Mesenchymal stem cell (in vitro differentiated cells and primary cell): ENCODE measurements at regions not wholly inside any gene's neighbourhood (a gene's known extent, or its start where the extent isn't known, plus 50 kb on each side); places are given as distances from the start of the nearest gene placed in this dataset.

Experiments
- DNase-seq: peaks from one replicate; pipeline ENCODE4 v3.0.0-alpha.2; 2013
- H2AFZ ChIP-seq: one replicate; pipeline ENCODE4 v1.6.1; 2013; ENCODE audit warnings: low read depth, mild to moderate bottlenecking, control low read depth, inconsistent platforms, low read length, moderate library complexity
- H2AK5ac ChIP-seq: 2 replicates; pipeline ENCODE4 v1.6.1; 2013; ENCODE audit warnings: low read length, moderate library complexity, mild to moderate bottlenecking, inconsistent platforms; ENCODE audit not compliant: severe bottlenecking
- H2BK120ac ChIP-seq: one replicate; pipeline ENCODE4 v1.6.1; 2013; ENCODE audit warnings: low read depth, mild to moderate bottlenecking, inconsistent platforms, low read length, moderate library complexity
- H2BK12ac ChIP-seq, 2 experiments: one replicate each; pipeline ENCODE4 v1.6.1; 2013; ENCODE audit warnings: inconsistent platforms in 2 of 2, low read length in 2 of 2, mild to moderate bottlenecking in 2 of 2, moderate library complexity in 2 of 2, control low read depth in 1 of 2
- H2BK15ac ChIP-seq: one replicate; pipeline ENCODE4 v1.6.1; 2013; ENCODE audit warnings: mild to moderate bottlenecking, low read depth, inconsistent platforms; ENCODE audit not compliant: poor library complexity, severe bottlenecking
- H2BK5ac ChIP-seq: 2 replicates; pipeline ENCODE4 v1.6.1; 2013; ENCODE audit warnings: low read depth, mild to moderate bottlenecking, low read length, control low read depth, inconsistent platforms; ENCODE audit not compliant: poor library complexity, severe bottlenecking
- H3K14ac ChIP-seq, 2 experiments: one replicate each; pipeline ENCODE4 v1.6.1; 2013; ENCODE audit warnings: inconsistent platforms in 2 of 2, low read length in 2 of 2, control low read depth in 1 of 2, mild to moderate bottlenecking in 1 of 2, moderate library complexity in 1 of 2
- H3K18ac ChIP-seq, 2 experiments: one replicate each; pipeline ENCODE4 v1.6.1; 2013; ENCODE audit warnings: inconsistent platforms in 2 of 2, low read length in 2 of 2, control low read depth in 1 of 2, low read depth in 1 of 2, mild to moderate bottlenecking in 1 of 2
- H3K23ac ChIP-seq, 2 experiments: one replicate each; pipeline ENCODE4 v1.6.1; 2013; ENCODE audit warnings: inconsistent platforms in 2 of 2, low read length in 2 of 2, mild to moderate bottlenecking in 2 of 2, moderate library complexity in 2 of 2, control low read depth in 1 of 2
- H3K27ac ChIP-seq: 2 replicates; pipeline ENCODE4 v1.5.1; 2013; ENCODE audit warnings: mild to moderate bottlenecking, moderate library complexity, low read length, control low read depth, inconsistent platforms; ENCODE audit not compliant: poor library complexity, severe bottlenecking
- H3K27me3 ChIP-seq, 2 experiments: 2 replicates each; pipeline versions ENCODE4 v1.6.1 to v1.7.0; 2013; ENCODE audit warnings: low read length in 2 of 2, mild to moderate bottlenecking in 2 of 2, moderate library complexity in 2 of 2, control low read depth in 1 of 2, inconsistent platforms in 1 of 2; ENCODE audit not compliant: control insufficient read depth in 1 of 2, insufficient read depth in 1 of 2
- H3K36me3 ChIP-seq, 2 experiments: 2 replicates each; pipeline versions ENCODE4 v1.6.1 to v1.7.0; 2013; ENCODE audit warnings: low read length in 2 of 2, control low read depth in 1 of 2, inconsistent platforms in 1 of 2, low read depth in 1 of 2, mild to moderate bottlenecking in 1 of 2; ENCODE audit not compliant: insufficient read depth in 2 of 2, control insufficient read depth in 1 of 2
- H3K4ac ChIP-seq, 2 experiments: one replicate each; pipeline ENCODE4 v1.6.1; 2013; ENCODE audit warnings: inconsistent platforms in 2 of 2, low read length in 2 of 2, mild to moderate bottlenecking in 2 of 2, moderate library complexity in 2 of 2, control low read depth in 1 of 2, low read depth in 1 of 2
- H3K4me1 ChIP-seq: 2 replicates; pipeline ENCODE4 v1.6.1; 2013; ENCODE audit warnings: low read depth, low read length, control low read depth; ENCODE audit not compliant: control insufficient read depth, insufficient read depth
- H3K4me2 ChIP-seq: 2 replicates; pipeline ENCODE4 v1.6.1; 2013; ENCODE audit warnings: low read length, mild to moderate bottlenecking, inconsistent platforms; ENCODE audit not compliant: poor library complexity, severe bottlenecking
- H3K4me3 ChIP-seq, 2 experiments: 2 replicates each; pipeline versions ENCODE4 v1.5.1 to v1.7.0; 2013; ENCODE audit warnings: low read length in 2 of 2, mild to moderate bottlenecking in 2 of 2, control low read depth in 1 of 2, low read depth in 1 of 2; ENCODE audit not compliant: insufficient read depth in 1 of 2
- H3K79me1 ChIP-seq: replicated peaks from 2 replicates; pipeline ENCODE4 v1.6.1; 2013; ENCODE audit warnings: mild to moderate bottlenecking, control low read depth, low read length, inconsistent platforms; ENCODE audit not compliant: poor library complexity, severe bottlenecking
- H3K9ac ChIP-seq: 2 replicates; pipeline ENCODE4 v1.7.0; 2013; ENCODE audit warnings: mild to moderate bottlenecking, low read length, moderate library complexity
- H3K9me3 ChIP-seq: 2 replicates; pipeline ENCODE4 v1.7.0; 2013; ENCODE audit warnings: mild to moderate bottlenecking, low read length; ENCODE audit not compliant: control insufficient read depth
- H4K8ac ChIP-seq: one replicate; pipeline ENCODE4 v1.6.1; 2013; ENCODE audit warnings: inconsistent platforms, mild to moderate bottlenecking, low read length, moderate library complexity
- H4K91ac ChIP-seq: one replicate; pipeline ENCODE4 v1.6.1; 2013; ENCODE audit warnings: mild to moderate bottlenecking, low read length, inconsistent platforms
- WGBS: methylation state at CpG from one replicate; pipeline ENCODE4 v1.1.7; 2013; ENCODE audit warnings: mixed read lengths; 5-methylcytosine and 5-hydroxymethylcytosine counted together

GRCh38 chr12:116481726-116482125 is 77.5 kb upstream of the MAP1LC3B2 start:
- Histone ChIP-seq H3K4me3 (no peak overlapping the region), H3K9me3 (peaks cover under 1% of the 10 kb centered on the region), H3K14ac (no peak overlapping the region), H3K27me3 (peaks cover 10% of the 10 kb centered on the region in 2 experiments), H3K27ac (no peak overlapping the region), H2AK5ac (no peak overlapping the region), H3K36me3 (no peaks in the 10 kb centered on the region), H3K9ac (no peak overlapping the region), H3K4ac (no peak overlapping the region), H3K4me1 (no peaks in the 10 kb centered on the region), H2BK5ac (no peak overlapping the region), H3K18ac (no peak overlapping the region), H2AFZ (no peak overlapping the region), H2BK12ac (no peak overlapping the region), H2BK120ac (no peak overlapping the region), H3K23ac (no peak overlapping the region), H4K8ac (no peak overlapping the region), H2BK15ac (no peak overlapping the region), H3K4me2 (no peak overlapping the region), H4K91ac (no peak overlapping the region), H3K79me1 (no peaks in the 10 kb centered on the region)
- WGBS: 85% methylated on average over 8 of the region's 9 CpGs
- DNase-seq: no peak

- no peak overlapping the region for H3K27ac ChIP-seq
- no peak overlapping the region for H3K4me3 ChIP-seq
- H2AK5ac ChIP-seq: no peak overlapping the region
- H4K8ac ChIP-seq: no peak overlapping the region
- 91% methylated on average over 20 of the region's 20 CpGs for WGBS
- H2BK12ac ChIP-seq: no peak overlapping the region
- H4K91ac ChIP-seq: no peak overlapping the region
- H2BK15ac ChIP-seq: no peak overlapping the region
- peaks cover 3% of the 10 kb centered on the region for H3K9me3 ChIP-seq
- H3K14ac ChIP-seq: no peak overlapping the region
- H2AFZ ChIP-seq: no peak overlapping the region
- H3K4me2 ChIP-seq: no peak overlapping the region
- no peak overlapping the region for H3K18ac ChIP-seq
- DNase-seq: no peak
- H3K27me3 ChIP-seq: peaks cover 10% of the 10 kb centered on the region in 2 experiments
- no peak overlapping the region for H2BK120ac ChIP-seq
- no peaks in the 10 kb centered on the region for H3K4me1 ChIP-seq
- no peak overlapping the region for H2BK5ac ChIP-seq
- no peak overlapping the region for H3K23ac ChIP-seq
- H3K9ac ChIP-seq: no peak overlapping the region
- no peaks in the 10 kb centered on the region for H3K36me3 ChIP-seq
- H3K79me1 ChIP-seq: no peaks in the 10 kb centered on the region
- H3K4ac ChIP-seq: no peak overlapping the region
These were observed 77.0 kb upstream of the MAP1LC3B2 start for GRCh38 chr12:116482179-116482578.

- H2AK5ac ChIP-seq: no peak overlapping the region
- H2BK5ac ChIP-seq: no peak overlapping the region
- H2BK12ac ChIP-seq: no peak overlapping the region
- no peak overlapping the region for H3K14ac ChIP-seq
- no peaks in the 10 kb centered on the region for H3K36me3 ChIP-seq
- H3K4me3 ChIP-seq: no peak overlapping the region
- peaks cover 5% of the 10 kb centered on the region for H3K9me3 ChIP-seq
- no peak overlapping the region for H4K91ac ChIP-seq
- peaks cover 10% of the 10 kb centered on the region in 2 experiments for H3K27me3 ChIP-seq
- H3K9ac ChIP-seq: no peak overlapping the region
- H2BK120ac ChIP-seq: no peak overlapping the region
- no peak overlapping the region for H3K27ac ChIP-seq
- peak overlapping the region; percentile 15 for H2AFZ ChIP-seq
- WGBS: 96% methylated on average over 5 of the region's 6 CpGs
- H3K4ac ChIP-seq: no peak overlapping the region
- no peak overlapping the region for H3K18ac ChIP-seq
- DNase-seq: no peak
- no peak overlapping the region for H3K23ac ChIP-seq
- no peaks in the 10 kb centered on the region for H3K79me1 ChIP-seq
- H4K8ac ChIP-seq: no peak overlapping the region
- H3K4me1 ChIP-seq: no peaks in the 10 kb centered on the region
- H3K4me2 ChIP-seq: no peak overlapping the region
- H2BK15ac ChIP-seq: no peak overlapping the region
These were observed 76.3 kb upstream of the MAP1LC3B2 start for GRCh38 chr12:116482859-116483258.

GRCh38 chr12:116483959-116484750 is 75.0 kb upstream of the MAP1LC3B2 start:
- Histone ChIP-seq H3K9ac (peak overlapping the region; percentile 38), H2BK5ac (no peak overlapping the region), H2BK120ac (no peak overlapping the region), H2BK12ac (no peak overlapping the region), H3K27ac (no peak overlapping the region), H3K36me3 (no peaks in the 10 kb centered on the region), H3K79me1 (no peaks in the 10 kb centered on the region), H3K27me3 (peaks cover 10% of the 10 kb centered on the region in 2 experiments), H3K4ac (no peak overlapping the region), H4K91ac (no peak overlapping the region), H3K23ac (no peak overlapping the region), H2AK5ac (no peak overlapping the region), H3K4me3 (no peak overlapping the region), H3K4me1 (no peaks in the 10 kb centered on the region), H3K14ac (no peak overlapping the region), H3K9me3 (peaks cover 13% of the 10 kb centered on the region), H2AFZ (no peak overlapping the region), H2BK15ac (no peak overlapping the region), H3K18ac (no peak overlapping the region), H3K4me2 (no peak overlapping the region), H4K8ac (no peak overlapping the region)
- DNase-seq: no peak
- WGBS: 88% methylated on average over 18 of the region's 19 CpGs
